ENCODE measurements at regions not wholly inside any gene's neighbourhood (a gene's known extent, or its start where the extent isn't known, plus 50 kb on each side); places are given as distances from the start of the nearest gene placed in this dataset.

GRCh38 chr7:156544919-156545715 is 95.5 kb upstream of the RNF32 start:
- TF ChIP-seq CTCF (conservative IDR thresholded peaks at IDR 0.05; ENCODE audit: low read depth in 2 of 2) (peak in 1 of 2 experiments; percentile 43; a peak in 1 of 4 replicates), ETS1 (IDR thresholded peaks at IDR 0.05) (no peak), EZH2 (IDR thresholded peaks at IDR 0.05; ENCODE audit: low read depth, unreplicated experiment) (no peak), CREB1 (CRISPR knock-in tag; IDR thresholded peaks at IDR 0.05; ENCODE audit: low read depth) (no peak), POLR2AphosphoS5 (IDR thresholded peaks at IDR 0.05; ENCODE audit: low read depth) (no peak), EZH2phosphoT487 (IDR thresholded peaks at IDR 0.05; ENCODE audit: unreplicated experiment) (no peak), REST (IDR thresholded peaks at IDR 0.05; ENCODE audit: unreplicated experiment) (no peak), JUNB (IDR thresholded peaks at IDR 0.05; ENCODE audit: unreplicated experiment) (no peak), ZNF114 (CRISPR knock-in tag; IDR thresholded peaks at IDR 0.05) (no peak), ZNF331 (CRISPR knock-in tag; IDR thresholded peaks at IDR 0.05; ENCODE audit: low read depth) (no peak), STAT1 (IDR thresholded peaks at IDR 0.05; ENCODE audit: unreplicated experiment) (no peak), NANOG (IDR thresholded peaks at IDR 0.05; ENCODE audit: borderline replicate concordance) (no peak), ZNF462 (CRISPR knock-in tag; IDR thresholded peaks at IDR 0.05) (no peak)

All from GM23338 (cell line).